ENCODE measurements at regions not wholly inside any gene's neighbourhood (a gene's known extent, or its start where the extent isn't known, plus 50 kb on each side); places are given as distances from the start of the nearest gene placed in this dataset.

DNA sequence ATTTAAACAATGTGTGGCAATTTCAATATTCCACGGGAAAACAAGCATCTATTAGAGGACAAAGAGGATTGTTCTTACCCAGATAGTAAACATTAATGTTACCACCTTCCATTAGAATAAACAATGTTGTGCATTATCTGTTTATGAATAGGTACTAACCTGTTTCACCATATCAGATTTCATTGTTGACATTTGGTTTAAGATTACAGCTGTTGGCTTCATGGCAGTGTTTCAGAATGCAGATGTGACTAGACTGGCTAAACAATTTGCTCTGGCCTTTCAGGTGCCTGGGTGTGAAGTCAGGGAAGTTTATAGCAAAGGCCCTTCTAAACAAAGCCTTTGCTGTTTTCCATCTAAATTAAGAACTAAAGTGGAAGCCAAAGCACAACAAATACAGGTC, 464.7 kb upstream of the FAM47C start:
- no peak overlapping the region for H3K4me3 ChIP-seq
- no peaks in the 10 kb centered on the region for H3K36me3 ChIP-seq
- Mint-ChIP-seq H3K9me3 (peaks cover 2% of the 10 kb centered on the region), H3K27ac (no peak overlapping the region), H3K4me1 (no peaks in the 10 kb centered on the region), H3K4me3 (no peak overlapping the region), H3K36me3 (no peaks in the 10 kb centered on the region), H3K27me3 (ENCODE audit: insufficient read depth, low read depth) (no peaks in the 10 kb centered on the region)
- no peaks in the 10 kb centered on the region for H3K79me2 ChIP-seq (ENCODE audit: low read depth)
- no peak overlapping the region for H3K27ac ChIP-seq
- H3F3A ChIP-seq (ENCODE audit: low read depth): no peaks in the 10 kb centered on the region
- H2AFZ ChIP-seq (replicated peaks): peak overlapping the region; percentile 7
- no peaks in the 10 kb centered on the region for H3K4me1 ChIP-seq
- no peaks in the 10 kb centered on the region for H3K27me3 ChIP-seq
- no peak for TF ChIP-seq EZH2phosphoT487 (IDR thresholded peaks at IDR 0.05)
- H3K9me3 ChIP-seq (ENCODE audit: low read depth): peaks cover 5% of the 10 kb centered on the region
- DNase-seq (ENCODE audit: low spot score): peak; percentile 1
- no peak overlapping the region for H3K9ac ChIP-seq
- no peaks in the 10 kb centered on the region for H4K20me1 ChIP-seq (ENCODE audit: low read depth)
- H3K4me2 ChIP-seq: peak overlapping the region; percentile 4

DNA sequence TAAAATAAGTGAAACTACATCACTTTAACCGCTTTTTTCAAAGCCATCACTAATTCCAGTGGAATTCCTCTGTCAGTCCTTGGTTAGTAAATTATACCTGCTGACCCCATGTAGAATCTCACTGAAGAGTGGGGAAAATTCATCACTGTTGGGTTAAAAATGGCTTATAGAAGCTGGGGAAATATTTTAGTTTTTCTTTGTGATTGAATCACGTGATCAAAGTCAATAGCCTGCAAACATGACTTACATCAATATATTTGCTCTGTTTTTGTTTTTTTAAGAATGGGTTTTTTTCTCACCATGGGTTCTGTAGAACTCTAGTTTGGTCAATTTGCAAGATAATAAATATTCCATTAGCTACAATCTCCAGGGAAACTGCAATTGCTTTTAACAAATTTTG, 445.2 kb upstream of the FAM47C start:
- H3K9me3 ChIP-seq (ENCODE audit: low read depth): no peaks in the 10 kb centered on the region
- Mint-ChIP-seq H3K4me3 (no peak overlapping the region), H3K36me3 (no peaks in the 10 kb centered on the region), H3K27me3 (ENCODE audit: insufficient read depth, low read depth) (no peaks in the 10 kb centered on the region), H3K27ac (no peak overlapping the region), H3K4me1 (no peaks in the 10 kb centered on the region), H3K9me3 (no peaks in the 10 kb centered on the region)
- H3F3A ChIP-seq (ENCODE audit: low read depth): no peaks in the 10 kb centered on the region
- no peaks in the 10 kb centered on the region for H3K79me2 ChIP-seq (ENCODE audit: low read depth)
- H3K4me1 ChIP-seq: no peaks in the 10 kb centered on the region
- no peak overlapping the region for H3K4me2 ChIP-seq
- no peaks in the 10 kb centered on the region for H3K36me3 ChIP-seq
- H3K27ac ChIP-seq: no peak overlapping the region
- H2AFZ ChIP-seq (replicated peaks): no peak overlapping the region
- no peak overlapping the region for H3K4me3 ChIP-seq
- DNase-seq (ENCODE audit: low spot score): no peak
- no peaks in the 10 kb centered on the region for H4K20me1 ChIP-seq (ENCODE audit: low read depth)
- H3K27me3 ChIP-seq: no peaks in the 10 kb centered on the region
- TF ChIP-seq EZH2phosphoT487 (IDR thresholded peaks at IDR 0.05): no peak
- no peak for TF ChIP-seq EZH2 (IDR thresholded peaks at IDR 0.05)
- no peak for TF ChIP-seq CTCF (IDR thresholded peaks at IDR 0.05)
- no peak overlapping the region for H3K9ac ChIP-seq

- H3F3A ChIP-seq (ENCODE audit: low read depth): no peaks in the 10 kb centered on the region
- H3K27me3 Mint-ChIP-seq (ENCODE audit: insufficient read depth, low read depth): no peaks in the 10 kb centered on the region
- no peak for TF ChIP-seq EZH2phosphoT487 (IDR thresholded peaks at IDR 0.05)
- no peak for TF ChIP-seq EZH2 (IDR thresholded peaks at IDR 0.05)
- TF ChIP-seq CTCF (IDR thresholded peaks at IDR 0.05): no peak
Measured at GRCh38 chrX:36568946-36569345, 439.2 kb upstream of the FAM47C start.

GRCh38 chrX:36573720-36574119, 434.4 kb upstream of the FAM47C start:
- no peaks in the 10 kb centered on the region for H4K20me1 ChIP-seq (ENCODE audit: low read depth)
- Mint-ChIP-seq H3K9me3 (no peaks in the 10 kb centered on the region), H3K4me1 (no peaks in the 10 kb centered on the region), H3K27ac (no peak overlapping the region), H3K36me3 (no peaks in the 10 kb centered on the region), H3K27me3 (ENCODE audit: insufficient read depth, low read depth) (no peaks in the 10 kb centered on the region), H3K4me3 (no peak overlapping the region)
- H3K79me2 ChIP-seq (ENCODE audit: low read depth): no peaks in the 10 kb centered on the region
- H3K4me2 ChIP-seq: no peak overlapping the region
- H3K36me3 ChIP-seq: no peaks in the 10 kb centered on the region
- H2AFZ ChIP-seq (replicated peaks): no peak overlapping the region
- H3K4me3 ChIP-seq: no peak overlapping the region
- H3K27me3 ChIP-seq: no peaks in the 10 kb centered on the region
- no peak for TF ChIP-seq EZH2phosphoT487 (IDR thresholded peaks at IDR 0.05)
- TF ChIP-seq CTCF (IDR thresholded peaks at IDR 0.05): no peak
- TF ChIP-seq EZH2 (IDR thresholded peaks at IDR 0.05): no peak
- H3K27ac ChIP-seq: no peak overlapping the region
- H3K9ac ChIP-seq: no peak overlapping the region
- H3K4me1 ChIP-seq: no peaks in the 10 kb centered on the region
- H3F3A ChIP-seq (ENCODE audit: low read depth): no peaks in the 10 kb centered on the region
- no peak for DNase-seq (ENCODE audit: low spot score)
- no peaks in the 10 kb centered on the region for H3K9me3 ChIP-seq (ENCODE audit: low read depth)

More at GRCh38 chrX:36568946-36569345, 439.2 kb upstream of the FAM47C start:
- H3K27ac ChIP-seq: no peak overlapping the region
- Mint-ChIP-seq H3K36me3 (no peaks in the 10 kb centered on the region), H3K9me3 (no peaks in the 10 kb centered on the region), H3K27ac (no peak overlapping the region), H3K4me3 (no peak overlapping the region), H3K4me1 (no peaks in the 10 kb centered on the region)
- no peaks in the 10 kb centered on the region for H4K20me1 ChIP-seq (ENCODE audit: low read depth)
- no peak for DNase-seq (ENCODE audit: low spot score)
- no peaks in the 10 kb centered on the region for H3K4me1 ChIP-seq
- H3K4me3 ChIP-seq: no peak overlapping the region
- H3K79me2 ChIP-seq (ENCODE audit: low read depth): no peaks in the 10 kb centered on the region
- H3K27me3 ChIP-seq: no peaks in the 10 kb centered on the region
- no peak overlapping the region for H2AFZ ChIP-seq (replicated peaks)
- no peaks in the 10 kb centered on the region for H3K36me3 ChIP-seq
- no peak overlapping the region for H3K9ac ChIP-seq
- H3K9me3 ChIP-seq (ENCODE audit: low read depth): no peaks in the 10 kb centered on the region
- H3K4me2 ChIP-seq: no peak overlapping the region

All from neural progenitor cell (in vitro differentiated cells).